SK-N-MC (cell line): ENCODE measurements at regions not wholly inside any gene's neighbourhood (a gene's known extent, or its start where the extent isn't known, plus 50 kb on each side); places are given as distances from the start of the nearest gene placed in this dataset.

Source experiments
- EZH2 ChIP-seq: fragments of 200-600 bp; sonication (generic); IDR thresholded peaks from one replicate; pipeline ENCODE4 v1.6.1; 2017; ENCODE audit warnings: antibody characterized with exemption
- FOXP2 ChIP-seq: optimal IDR thresholded peaks from 2 replicates; pipeline ENCODE3; 2011; ENCODE audit warnings: mild to moderate bottlenecking, moderate library complexity; ENCODE audit not compliant: insufficient read depth; ENCODE audit errors: extremely low read length, control extremely low read depth
- POLR2AphosphoS5 ChIP-seq: IDR thresholded peaks from 2 replicates; pipeline ENCODE4 v1.6.1; 2012; ENCODE audit warnings: mild to moderate bottlenecking, low read depth, low read length, borderline replicate concordance

GRCh38 chr3:74165211-74165610, 449.2 kb downstream of the CNTN3 start:
- no peak for TF ChIP-seq POLR2AphosphoS5
- TF ChIP-seq EZH2 = no peak
- no peak for TF ChIP-seq FOXP2
